ENCODE measurements at regions not wholly inside any gene's neighbourhood (a gene's known extent, or its start where the extent isn't known, plus 50 kb on each side); places are given as distances from the start of the nearest gene placed in this dataset.

- TF ChIP-seq CTCF (conservative IDR thresholded peaks at IDR 0.05; ENCODE audit: low read depth, low read length) (no peak), FOS (IDR thresholded peaks at IDR 0.05; ENCODE audit: low read depth, low read length) (no peak), POLR2A (IDR thresholded peaks at IDR 0.05; ENCODE audit: low read depth, low read length) (no peak), MAZ (IDR thresholded peaks at IDR 0.05; ENCODE audit: borderline replicate concordance, low read depth, low read length) (no peak), CHD1 (IDR thresholded peaks at IDR 0.05; ENCODE audit: low read depth, low read length) (no peak), CEBPB (IDR thresholded peaks at IDR 0.05; ENCODE audit: low read depth, low read length) (no peak), BHLHE40 (IDR thresholded peaks at IDR 0.05; ENCODE audit: low read depth, low read length) (no peak), RFX5 (IDR thresholded peaks at IDR 0.05; ENCODE audit: low read depth, low read length) (no peak), MAFK (IDR thresholded peaks at IDR 0.05; ENCODE audit: low read depth, low read length) (no peak), RCOR1 (IDR thresholded peaks at IDR 0.05; ENCODE audit: insufficient replicate concordance, low read length) (no peak), MXI1 (IDR thresholded peaks at IDR 0.05; ENCODE audit: borderline replicate concordance, low read depth, low read length) (no peak), RAD21 (IDR thresholded peaks at IDR 0.05; ENCODE audit: low read length) (no peak)
Observed at GRCh38 chr12:58252914-58253313, 311.5 kb downstream of the ATP23 start.
